ENCODE measurements at regions not wholly inside any gene's neighbourhood (a gene's known extent, or its start where the extent isn't known, plus 50 kb on each side); places are given as distances from the start of the nearest gene placed in this dataset.

- ChIA-PET POLR2A (no interaction called here), CTCF (ENCODE audit: low intra/inter-chr PET ratio, low total read pairs) (no interaction called here)
- H3K9ac ChIP-seq (ENCODE audit: insufficient read depth, low read depth, low read length), result no peak overlapping the region
- H3K4me3 ChIP-seq (replicated peaks in 1 of 3; ENCODE audit: insufficient read depth in 1 of 3, low read depth in 2 of 3, low read length in 3 of 3), result no peak overlapping the region
- DNase-seq (ENCODE audit: low spot score) (no peak), FAIRE-seq (no peak), ATAC-seq (no peak)
- no TSS peak for BruUV-seq (replicated peaks)
- no peak overlapping the region for H2AFZ ChIP-seq (ENCODE audit: low read length)
- H4K20me1 ChIP-seq (ENCODE audit: insufficient read depth, low read length), result no peaks in the 10 kb centered on the region
- TF ChIP-seq XBP1 (CRISPR knock-in tag; IDR thresholded peaks at IDR 0.05), result no peak
- no peak for TF ChIP-seq ATF3 (CRISPR knock-in tag; IDR thresholded peaks at IDR 0.05)
- no peak for TF ChIP-seq ZNF558 (CRISPR knock-in tag; IDR thresholded peaks at IDR 0.05; ENCODE audit: borderline replicate concordance)
- TF ChIP-seq MLLT10 (CRISPR knock-in tag; IDR thresholded peaks at IDR 0.05), result no peak
- no peak for TF ChIP-seq ZBTB4 (CRISPR knock-in tag; IDR thresholded peaks at IDR 0.05; ENCODE audit: borderline replicate concordance)
- H3K27ac ChIP-seq (ENCODE audit: extremely low read length, insufficient read depth, low read length), result no peak overlapping the region
- no peaks in the 10 kb centered on the region for H3K36me3 ChIP-seq (replicated peaks in 1 of 2; ENCODE audit: control insufficient read depth in 1 of 2, insufficient read depth in 2 of 2, low read length in 2 of 2)
- no peaks in the 10 kb centered on the region; a peak in 1 of 5 replicates for H3K27me3 ChIP-seq (ENCODE audit: control insufficient read depth in 1 of 2, insufficient read depth in 2 of 2, low read length in 2 of 2)
- H3K9me3 ChIP-seq (ENCODE audit: low read length), result no peaks in the 10 kb centered on the region
- H3K4me1 ChIP-seq (ENCODE audit: insufficient read depth, low read length), result no peaks in the 10 kb centered on the region
- WGBS (ENCODE audit: low lambda C conversion rate), result 60% methylated on average over 3 of the region's 3 CpGs
- in situ Hi-C loops (cut with HindIII; ENCODE audit: extremely low pct_ligation_motif_present, low pct_unique_long_range_greater_than_20kb), result loop anchor here (25.0 kb wide), 1 partner anchor 1313 kb away; the partner anchor contains the start of gene KLF4
- H3K4me2 ChIP-seq (ENCODE audit: low read depth, low read length), result no peak overlapping the region
- no peaks in the 10 kb centered on the region for H3K79me2 ChIP-seq (ENCODE audit: insufficient read depth, low read length)
- intact Hi-C loops (cut with micrococcal nuclease; ENCODE audit: unreplicated experiment), result no loop called here
Observed at GRCh38 chr9:108800632-108801099, 55.1 kb downstream of the ACTL7B start.

- Histone ChIP-seq H3K4me1 (ENCODE audit: insufficient read depth, low read length) (no peaks in the 10 kb centered on the region; the same call in 1 of the 2 replicates), H3K27me3 (ENCODE audit: control insufficient read depth in 1 of 2, insufficient read depth in 2 of 2, low read length in 2 of 2) (peaks cover 0 to 1% of the 10 kb centered on the region in 2 experiments; a peak in 1 of 5 replicates), H3K9me3 (ENCODE audit: low read length) (no peaks in the 10 kb centered on the region), H3K27ac (ENCODE audit: extremely low read length, insufficient read depth, low read length) (no peak overlapping the region), H3K4me2 (ENCODE audit: low read depth, low read length) (no peak overlapping the region), H2AFZ (ENCODE audit: low read length) (no peak overlapping the region), H3K4me3 (replicated peaks in 1 of 3; ENCODE audit: insufficient read depth in 1 of 3, low read depth in 2 of 3, low read length in 3 of 3) (no peak overlapping the region), H3K79me2 (ENCODE audit: insufficient read depth, low read length) (no peaks in the 10 kb centered on the region), H3K9ac (ENCODE audit: insufficient read depth, low read depth, low read length) (no peak overlapping the region), H4K20me1 (ENCODE audit: insufficient read depth, low read length) (no peaks in the 10 kb centered on the region), H3K36me3 (replicated peaks in 1 of 2; ENCODE audit: control insufficient read depth in 1 of 2, insufficient read depth in 2 of 2, low read length in 2 of 2) (no peaks in the 10 kb centered on the region)
- in situ Hi-C loops (cut with HindIII; ENCODE audit: extremely low pct_ligation_motif_present, low pct_unique_long_range_greater_than_20kb), result no loop called here
- CTCF ChIA-PET (ENCODE audit: low intra/inter-chr PET ratio, low total read pairs), result no interaction called here
- no peak for FAIRE-seq
- POLR2A ChIA-PET, result no interaction called here
- no peak for TF ChIP-seq ZNF224 (CRISPR knock-in tag; IDR thresholded peaks at IDR 0.05)
- no peak for TF ChIP-seq ZNF382 (CRISPR knock-in tag; IDR thresholded peaks at IDR 0.05; ENCODE audit: borderline replicate concordance)
- no peak for TF ChIP-seq ZNF576 (CRISPR knock-in tag; IDR thresholded peaks at IDR 0.05)
- TF ChIP-seq MBD4 (IDR thresholded peaks at IDR 0.05; ENCODE audit: borderline replicate concordance, low read length), result no peak
- no peak for TF ChIP-seq ZNF720 (CRISPR knock-in tag; IDR thresholded peaks at IDR 0.05)
- TF ChIP-seq ZNF296 (CRISPR knock-in tag; conservative IDR thresholded peaks at IDR 0.05), result no peak
- TF ChIP-seq HIVEP1 (CRISPR knock-in tag; IDR thresholded peaks at IDR 0.05), result no peak
- no peak for TF ChIP-seq NFIC (IDR thresholded peaks at IDR 0.05; ENCODE audit: low read length)
- BruUV-seq (replicated peaks), result no TSS peak
- no peak for ATAC-seq
- intact Hi-C loops (cut with micrococcal nuclease; ENCODE audit: unreplicated experiment), result no loop called here
- WGBS (ENCODE audit: low lambda C conversion rate), result 56% methylated on average over 3 of the region's 4 CpGs
- no peak for DNase-seq (ENCODE audit: low spot score)
Observed at GRCh38 chr9:108793573-108793972, 62.2 kb downstream of the ACTL7B start.

All from HepG2 (cell line).